ENCODE measurements at regions not wholly inside any gene's neighbourhood (a gene's known extent, or its start where the extent isn't known, plus 50 kb on each side); places are given as distances from the start of the nearest gene placed in this dataset.

DNA sequence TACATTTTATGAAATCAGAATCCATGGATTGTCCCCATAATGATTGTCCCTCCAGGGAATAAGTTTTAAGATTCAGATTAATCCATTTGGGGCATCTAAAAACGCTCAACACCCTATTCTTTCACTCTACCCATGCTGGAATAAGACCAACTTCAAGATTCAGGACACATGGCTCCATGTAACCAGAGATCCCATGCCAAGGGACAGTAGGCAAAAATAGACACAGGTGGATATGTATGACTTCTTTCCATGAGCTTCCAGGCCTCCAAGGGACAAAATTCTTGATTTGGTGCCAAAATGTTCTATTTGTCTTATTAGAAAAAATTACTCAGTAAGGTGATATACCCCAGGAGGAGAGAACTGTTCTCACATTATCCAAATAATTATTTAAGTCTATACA lies 178.8 kb downstream of the NRIP1 start:
- no peak overlapping the region for H3K4me2 ChIP-seq (ENCODE audit: insufficient read depth, insufficient read length, low read length)
- no peaks in the 10 kb centered on the region for H3K4me1 ChIP-seq (ENCODE audit: insufficient read depth, low read length)
- no peak overlapping the region for H3K23ac ChIP-seq (ENCODE audit: insufficient read length, low read depth, low read length)
- Mint-ChIP-seq H3K27ac (no peak overlapping the region; a peak in 1 of 7 replicates), H3K4me3 (no peak overlapping the region), H3K27me3 (ENCODE audit: low read depth) (no peaks in the 10 kb centered on the region), H3K36me3 (ENCODE audit: insufficient read depth in 1 of 3, low read depth in 3 of 3) (no peaks in the 10 kb centered on the region; a peak in 1 of 7 replicates), H3K9me3 (no peaks in the 10 kb centered on the region), H3K4me1 (peaks cover 4 to 8% of the 10 kb centered on the region in 2 experiments; a peak in 3 of 4 replicates)
- no peak overlapping the region for H3K56ac ChIP-seq (ENCODE audit: insufficient read length, low read depth, low read length)
- H2AK5ac ChIP-seq (ENCODE audit: insufficient read length, low read length) = no peak overlapping the region
- H4K5ac ChIP-seq (ENCODE audit: insufficient read length, low read depth, low read length) = no peak overlapping the region
- TF ChIP-seq, protein P1, sequence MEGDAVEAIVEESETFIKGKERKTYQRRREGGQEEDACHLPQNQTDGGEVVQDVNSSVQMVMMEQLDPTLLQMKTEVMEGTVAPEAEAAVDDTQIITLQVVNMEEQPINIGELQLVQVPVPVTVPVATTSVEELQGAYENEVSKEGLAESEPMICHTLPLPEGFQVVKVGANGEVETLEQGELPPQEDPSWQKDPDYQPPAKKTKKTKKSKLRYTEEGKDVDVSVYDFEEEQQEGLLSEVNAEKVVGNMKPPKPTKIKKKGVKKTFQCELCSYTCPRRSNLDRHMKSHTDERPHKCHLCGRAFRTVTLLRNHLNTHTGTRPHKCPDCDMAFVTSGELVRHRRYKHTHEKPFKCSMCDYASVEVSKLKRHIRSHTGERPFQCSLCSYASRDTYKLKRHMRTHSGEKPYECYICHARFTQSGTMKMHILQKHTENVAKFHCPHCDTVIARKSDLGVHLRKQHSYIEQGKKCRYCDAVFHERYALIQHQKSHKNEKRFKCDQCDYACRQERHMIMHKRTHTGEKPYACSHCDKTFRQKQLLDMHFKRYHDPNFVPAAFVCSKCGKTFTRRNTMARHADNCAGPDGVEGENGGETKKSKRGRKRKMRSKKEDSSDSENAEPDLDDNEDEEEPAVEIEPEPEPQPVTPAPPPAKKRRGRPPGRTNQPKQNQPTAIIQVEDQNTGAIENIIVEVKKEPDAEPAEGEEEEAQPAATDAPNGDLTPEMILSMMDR (conservative IDR thresholded peaks at IDR 0.05) = no peak
- H3K79me2 ChIP-seq (ENCODE audit: insufficient read depth, low read length) = no peaks in the 10 kb centered on the region
- H3K9ac ChIP-seq (ENCODE audit: extremely low read depth, insufficient read length, low read length) = no peak overlapping the region
- no peak overlapping the region for H2BK20ac ChIP-seq (ENCODE audit: low read depth, low read length, poor library complexity, severe bottlenecking)
- WGBS (ENCODE audit: extremely low coverage, insufficient read length, low lambda C conversion rate) = no CpG with 5 or more reads among the region's 1 CpG
- no peak overlapping the region for H2BK12ac ChIP-seq (ENCODE audit: insufficient read length, low read depth, low read length)
- H3K18ac ChIP-seq (ENCODE audit: insufficient read length, low read depth, low read length) = no peak overlapping the region
- no peak overlapping the region for H3K14ac ChIP-seq (ENCODE audit: insufficient read depth, low read length)
- no peak overlapping the region for H3K27ac ChIP-seq (ENCODE audit: insufficient read length, low read depth, low read length)
- no peak overlapping the region for H4K91ac ChIP-seq (ENCODE audit: insufficient read length, low read depth, low read length)
- no peak overlapping the region for H2BK15ac ChIP-seq (ENCODE audit: low read depth, low read length)
- H3K27me3 ChIP-seq (ENCODE audit: insufficient read depth, low read length) = no peaks in the 10 kb centered on the region
- no peaks in the 10 kb centered on the region for H3K9me3 ChIP-seq (ENCODE audit: control insufficient read depth, low read depth, low read length)
- no peak for DNase-seq
- no peak overlapping the region for H3K4ac ChIP-seq (ENCODE audit: low read depth, low read length)
- no peaks in the 10 kb centered on the region for H3K79me1 ChIP-seq (ENCODE audit: insufficient read depth, low read depth, low read length, poor library complexity, severe bottlenecking)
- no peak overlapping the region for H4K8ac ChIP-seq (replicated peaks; ENCODE audit: insufficient read length, low read depth, low read length)
- H4K20me1 ChIP-seq (ENCODE audit: control insufficient read depth, insufficient read depth, insufficient read length) = no peaks in the 10 kb centered on the region
- H3K23me2 ChIP-seq (ENCODE audit: insufficient read length, low read depth, low read length, poor library complexity, severe bottlenecking) = no peaks in the 10 kb centered on the region
- no peak overlapping the region for H3T11ph ChIP-seq (ENCODE audit: low read length)
- H2BK120ac ChIP-seq (ENCODE audit: low read depth, low read length, poor library complexity, severe bottlenecking) = no peak overlapping the region
- H2BK5ac ChIP-seq (ENCODE audit: insufficient read length, low read length) = no peak overlapping the region
- H2AFZ ChIP-seq (ENCODE audit: low read length) = no peak overlapping the region

Measured in H9 (cell line).